Immature natural killer cell (primary cell): ENCODE measurements at regions not wholly inside any gene's neighbourhood (a gene's known extent, or its start where the extent isn't known, plus 50 kb on each side); places are given as distances from the start of the nearest gene placed in this dataset.
"Not testable (repeated sequence)": the region's sequence is repeated elsewhere in the genome, so short reads cannot be mapped to it uniquely, and the experiment has no call there.

Experiments
- DNase-seq, 3 donors: peaks; one replicate each; pipeline ENCODE4 v3.0.0; 2022; ENCODE audit warnings: mixed read lengths in 1 of 3
- H3K27ac Mint-ChIP-seq, 6 donors: one replicate each; pipeline ENCODE4 v1.8.0; 2020; ENCODE audit warnings: mixed read lengths in 6 of 6, mild to moderate bottlenecking in 5 of 6, inconsistent platforms in 4 of 6, moderate library complexity in 3 of 6
- H3K27me3 Mint-ChIP-seq, 3 donors: one replicate each; pipeline ENCODE4 v1.8.0; 2020 to 2021; ENCODE audit warnings: low read depth in 3 of 3, mild to moderate bottlenecking in 3 of 3, mixed read lengths in 3 of 3, moderate library complexity in 3 of 3, inconsistent platforms in 1 of 3
- H3K36me3 Mint-ChIP-seq, 3 donors: one replicate each; pipeline ENCODE4 v1.8.0; 2020; ENCODE audit warnings: mixed read lengths in 3 of 3, inconsistent platforms in 2 of 3, mild to moderate bottlenecking in 2 of 3
- H3K4me1 Mint-ChIP-seq, 2 donors: one replicate each; pipeline ENCODE4 v1.8.0; 2020; ENCODE audit warnings: inconsistent platforms in 2 of 2, mild to moderate bottlenecking in 2 of 2, mixed read lengths in 2 of 2, moderate library complexity in 1 of 2
- H3K4me3 Mint-ChIP-seq, 5 donors: one replicate each; pipeline ENCODE4 v1.8.0; 2020; ENCODE audit warnings: mild to moderate bottlenecking in 5 of 5, mixed read lengths in 5 of 5, inconsistent platforms in 3 of 5, moderate library complexity in 3 of 5
- H3K9me3 Mint-ChIP-seq, 6 donors: one replicate each; pipeline ENCODE4 v1.8.0; 2020; ENCODE audit warnings: mild to moderate bottlenecking in 6 of 6, mixed read lengths in 6 of 6, inconsistent platforms in 4 of 6, moderate library complexity in 3 of 6

DNA sequence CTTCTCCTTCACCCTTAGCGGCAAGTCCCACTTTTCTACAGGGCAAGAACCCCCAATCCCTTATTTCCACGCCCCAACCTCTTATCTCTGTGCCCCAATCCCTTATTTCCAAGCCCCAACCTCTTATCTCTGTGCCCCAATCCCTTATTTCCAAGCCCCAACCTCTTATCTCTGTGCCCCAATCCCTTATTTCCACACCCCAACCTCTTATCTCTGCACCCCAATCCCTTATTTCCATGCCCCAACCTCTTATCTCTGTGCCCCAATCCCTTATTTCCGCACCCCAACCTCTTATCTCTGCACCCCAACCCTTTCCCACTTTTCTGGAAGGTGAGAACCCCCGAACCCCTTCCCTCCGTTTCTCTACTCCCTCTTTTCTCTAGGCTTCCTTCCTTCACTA is 116.1 kb upstream of the GJE1 start:
- not testable (repeated sequence) for H3K9me3 Mint-ChIP-seq, H3K4me3 Mint-ChIP-seq, H3K4me1 Mint-ChIP-seq, H3K27ac Mint-ChIP-seq, H3K36me3 Mint-ChIP-seq, H3K27me3 Mint-ChIP-seq, DNase-seq

DNA sequence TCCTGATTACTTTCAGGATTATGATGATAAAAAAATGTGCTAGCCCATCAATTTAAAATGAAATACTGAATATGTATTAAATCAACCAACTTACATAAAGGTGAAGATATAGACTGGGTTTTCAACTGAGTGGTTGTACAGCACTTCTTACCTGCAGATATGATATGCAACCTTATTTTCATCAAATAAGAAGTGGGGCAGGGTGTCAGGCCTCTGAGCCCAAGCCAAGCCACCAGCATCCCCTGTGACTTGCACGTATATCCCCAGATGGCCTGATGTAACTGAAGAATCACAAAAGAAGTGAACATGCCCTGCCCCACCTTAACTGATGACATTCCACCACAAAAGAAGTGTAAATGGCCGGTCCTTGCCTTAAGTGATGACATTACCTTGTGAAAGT is 117.3 kb upstream of the GJE1 start:
- H3K27me3 Mint-ChIP-seq, DNase-seq, H3K9me3 Mint-ChIP-seq, H3K36me3 Mint-ChIP-seq, H3K4me1 Mint-ChIP-seq, H3K27ac Mint-ChIP-seq, H3K4me3 Mint-ChIP-seq: not testable (repeated sequence)

DNA sequence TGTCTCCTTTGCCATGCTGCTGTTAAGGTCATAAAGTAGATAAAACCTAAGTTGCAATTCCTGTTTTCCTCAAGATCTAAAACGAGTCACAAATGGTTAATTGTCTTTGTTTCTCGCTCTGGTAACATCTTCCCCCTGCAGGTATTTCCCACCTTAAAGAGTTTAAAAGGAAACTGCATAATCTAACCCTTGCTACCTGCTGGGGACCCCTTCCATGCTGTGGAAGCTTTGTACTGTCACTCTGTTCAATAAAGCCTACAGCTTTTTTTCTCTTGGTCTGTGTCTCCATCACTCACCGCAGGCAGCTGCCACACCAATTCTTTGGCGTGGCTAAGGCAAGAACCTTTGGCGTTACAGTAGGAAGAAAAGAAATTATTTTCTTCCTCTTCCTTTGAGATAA is 117.7 kb upstream of the GJE1 start:
- Mint-ChIP-seq H3K9me3 (peaks cover 0 to 4% (median 0%) of the 10 kb centered on the region in 6 donors), H3K27me3 (peaks cover 0 to 9% (median 2%) of the 10 kb centered on the region in 3 donors), H3K4me3 (no peak overlapping the region), H3K4me1 (no peaks in the 10 kb centered on the region), H3K27ac (no peak overlapping the region), H3K36me3 (no peaks in the 10 kb centered on the region)
- DNase-seq = no peak

DNA sequence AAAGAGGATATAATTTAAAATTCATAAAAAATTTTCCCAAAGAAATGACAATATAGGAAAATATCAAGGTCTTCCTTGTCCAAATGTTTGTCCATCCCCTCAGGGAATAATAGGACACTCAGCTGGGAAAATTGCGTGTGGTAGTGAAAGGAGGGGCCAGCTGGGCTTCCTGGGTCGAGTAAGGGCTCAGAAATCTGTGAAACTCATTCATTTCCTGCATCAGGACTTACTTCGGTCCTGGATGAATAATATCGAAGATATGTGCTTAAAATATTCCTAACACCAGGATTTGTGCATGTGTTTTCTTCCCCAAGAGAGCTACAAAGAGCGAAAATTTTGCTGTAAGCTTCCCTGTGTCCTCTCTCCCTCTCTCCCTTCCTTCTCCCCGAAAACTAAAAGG is 118.2 kb upstream of the GJE1 start:
- Mint-ChIP-seq H3K36me3 (no peaks in the 10 kb centered on the region), H3K4me3 (no peak overlapping the region), H3K9me3 (peaks cover 0 to 4% (median 0%) of the 10 kb centered on the region in 6 donors), H3K27me3 (peaks cover 0 to 9% (median 2%) of the 10 kb centered on the region in 3 donors), H3K4me1 (no peaks in the 10 kb centered on the region), H3K27ac (no peak overlapping the region)
- DNase-seq = no peak

DNA sequence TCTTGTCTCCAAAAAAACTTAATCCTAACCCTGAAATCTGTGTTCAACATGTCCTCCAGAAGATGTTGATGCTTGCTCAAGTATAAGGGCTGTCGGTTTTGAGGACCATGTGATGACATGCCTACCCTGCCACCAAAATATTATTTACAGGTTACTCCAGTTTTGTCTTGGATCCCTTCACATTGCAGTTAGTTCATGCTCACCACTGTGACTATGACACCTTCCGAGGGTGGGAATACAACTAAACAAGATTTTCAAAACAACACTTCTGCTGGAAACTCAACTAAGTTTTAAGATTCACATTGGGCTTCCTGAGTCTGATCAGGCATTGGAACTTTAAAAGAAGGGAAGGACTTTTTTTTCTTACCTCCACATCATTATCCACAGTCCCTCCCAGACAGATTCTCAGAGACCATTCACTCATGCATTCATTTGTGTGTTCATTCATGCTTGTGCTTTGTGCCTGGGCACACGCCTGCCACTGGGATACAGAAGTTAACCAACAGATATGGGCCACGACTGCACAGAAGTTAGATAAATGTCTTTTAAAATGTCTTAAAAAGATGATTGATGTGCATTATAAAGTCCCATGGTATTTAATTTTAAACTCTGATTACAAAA is 118.7 kb upstream of the GJE1 start:
- H3K27ac Mint-ChIP-seq = no peak overlapping the region
- peaks cover 0 to 9% (median 3%) of the 10 kb centered on the region in 3 donors for H3K27me3 Mint-ChIP-seq
- DNase-seq = no peak
- H3K4me1 Mint-ChIP-seq = no peaks in the 10 kb centered on the region
- H3K9me3 Mint-ChIP-seq = peaks cover 0 to 4% (median 0%) of the 10 kb centered on the region in 6 donors
- no peak overlapping the region for H3K4me3 Mint-ChIP-seq
- H3K36me3 Mint-ChIP-seq = no peaks in the 10 kb centered on the region

DNA sequence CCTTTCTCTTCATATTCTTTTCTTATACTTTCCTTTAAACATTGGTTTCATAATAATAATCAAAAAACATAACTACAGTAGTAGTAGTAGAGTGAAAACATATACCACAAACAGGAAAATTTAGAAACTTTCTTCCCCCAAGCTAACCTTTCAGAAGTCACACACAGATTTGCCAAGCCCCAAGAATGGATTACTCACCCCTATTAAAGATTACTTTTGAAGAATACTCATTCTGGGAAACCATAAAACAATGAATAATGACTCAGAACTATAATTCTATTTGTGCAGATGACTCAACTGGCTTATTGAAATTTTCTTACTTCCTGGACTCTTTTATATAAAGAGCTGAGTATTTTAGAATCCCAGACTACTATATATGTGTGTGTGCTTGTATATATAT is 119.4 kb upstream of the GJE1 start:
- H3K4me1 Mint-ChIP-seq = no peaks in the 10 kb centered on the region
- peaks cover 0 to 2% (median 0%) of the 10 kb centered on the region in 6 donors for H3K9me3 Mint-ChIP-seq
- peaks cover 0 to 9% (median 3%) of the 10 kb centered on the region in 3 donors for H3K27me3 Mint-ChIP-seq
- no peak for DNase-seq
- no peaks in the 10 kb centered on the region for H3K36me3 Mint-ChIP-seq
- no peak overlapping the region for H3K27ac Mint-ChIP-seq
- H3K4me3 Mint-ChIP-seq = no peak overlapping the region

DNA sequence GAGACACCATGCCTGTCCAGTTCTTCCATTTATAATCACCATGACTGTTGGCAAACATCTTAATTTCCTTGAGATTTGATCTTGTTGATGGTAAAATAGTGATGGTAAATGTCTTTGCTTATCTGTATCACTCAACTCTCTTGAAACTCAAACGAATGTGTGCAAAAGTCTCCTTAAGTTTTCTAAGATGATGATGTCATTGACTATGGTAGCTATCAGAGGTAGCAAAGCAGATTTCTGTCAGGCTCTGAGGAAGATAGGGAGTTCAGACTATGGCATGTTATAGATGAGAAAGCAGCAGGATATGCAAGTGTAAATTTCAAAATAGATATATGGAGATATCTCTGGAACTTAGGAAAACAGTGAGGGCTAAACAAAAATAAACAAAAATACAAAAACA is 121.0 kb upstream of the GJE1 start:
- no peaks in the 10 kb centered on the region for H3K36me3 Mint-ChIP-seq
- peaks cover 0 to 2% (median 0%) of the 10 kb centered on the region in 6 donors for H3K9me3 Mint-ChIP-seq
- no peak overlapping the region for H3K27ac Mint-ChIP-seq

DNA sequence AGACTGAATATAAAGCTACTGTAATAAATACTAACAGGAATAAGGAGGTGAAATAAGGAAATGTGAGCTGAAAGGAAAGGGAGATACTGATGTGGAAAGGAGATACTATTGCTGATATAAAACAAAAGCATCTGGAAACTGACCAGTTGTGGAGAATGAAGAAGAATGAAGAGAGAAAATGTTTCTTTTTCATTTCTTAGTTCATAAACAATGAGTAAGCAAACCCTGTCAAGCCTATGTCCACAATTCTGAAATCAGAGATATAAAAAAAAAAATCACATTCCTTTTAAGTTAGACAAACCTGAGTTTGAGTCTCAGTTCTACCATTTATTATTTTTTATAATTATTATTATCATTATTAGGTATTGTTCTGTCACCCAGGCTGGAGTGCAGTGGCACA is 121.6 kb upstream of the GJE1 start:
- no peak for DNase-seq
- H3K36me3 Mint-ChIP-seq = no peaks in the 10 kb centered on the region

More for the DNA sequence above, 121.0 kb upstream of the GJE1 start:
- DNase-seq = no peak
- no peak overlapping the region for H3K4me3 Mint-ChIP-seq
- peaks cover 0 to 9% (median 3%) of the 10 kb centered on the region in 3 donors for H3K27me3 Mint-ChIP-seq
- no peaks in the 10 kb centered on the region for H3K4me1 Mint-ChIP-seq

DNA sequence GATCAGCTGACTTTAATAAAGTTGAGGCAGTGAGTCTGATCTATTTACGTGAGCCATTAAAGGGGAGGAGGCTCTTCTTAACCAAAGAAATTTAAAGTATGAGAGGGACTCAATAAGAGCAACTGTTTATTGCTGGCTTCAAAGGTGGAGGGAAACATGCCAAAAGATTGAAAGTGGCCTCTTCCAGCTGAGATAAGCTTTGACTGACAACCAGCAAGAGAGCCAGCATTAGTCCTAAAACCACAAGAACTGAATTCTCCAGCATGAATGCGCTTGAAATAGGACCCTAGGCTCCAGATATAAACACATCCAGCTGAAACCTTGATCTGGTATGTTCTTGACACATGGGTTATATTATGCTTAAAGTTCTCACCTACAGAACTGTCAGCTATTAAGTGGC is 123.1 kb upstream of the GJE1 start:
- Mint-ChIP-seq H3K4me1 (no peaks in the 10 kb centered on the region), H3K4me3 (no peak overlapping the region), H3K27me3 (peaks cover 0 to 4% (median 1%) of the 10 kb centered on the region in 3 donors), H3K27ac (no peak overlapping the region), H3K9me3 (peaks cover 0 to 2% (median under 1%) of the 10 kb centered on the region in 6 donors), H3K36me3 (no peaks in the 10 kb centered on the region)
- DNase-seq = no peak

More for the DNA sequence above, 121.6 kb upstream of the GJE1 start:
- peaks cover 0 to 9% (median 3%) of the 10 kb centered on the region in 3 donors for H3K27me3 Mint-ChIP-seq
- no peak overlapping the region for H3K27ac Mint-ChIP-seq
- H3K4me1 Mint-ChIP-seq = no peaks in the 10 kb centered on the region
- peaks cover 0 to 2% (median under 1%) of the 10 kb centered on the region in 6 donors for H3K9me3 Mint-ChIP-seq
- no peak overlapping the region for H3K4me3 Mint-ChIP-seq

DNA sequence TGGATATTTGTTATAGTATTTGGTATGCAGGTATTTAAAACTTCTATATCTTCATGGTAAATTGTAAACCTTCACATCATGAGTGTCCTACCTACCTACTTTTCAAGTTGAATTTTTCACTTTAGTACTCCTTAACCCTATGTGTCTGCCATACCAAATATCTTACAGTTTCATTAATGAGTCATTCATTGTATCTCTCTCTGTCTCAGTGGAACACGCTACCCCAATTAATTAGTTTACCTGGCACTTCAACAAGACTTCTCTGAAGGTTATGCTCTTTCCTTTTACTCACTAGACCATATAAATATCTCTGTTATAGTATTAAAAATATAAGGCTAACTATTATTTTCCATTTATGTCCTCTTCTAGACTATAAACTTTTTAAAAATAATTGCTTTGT is 123.9 kb upstream of the GJE1 start:
- peaks cover 0 to 4% (median 1%) of the 10 kb centered on the region in 3 donors for H3K27me3 Mint-ChIP-seq
- H3K36me3 Mint-ChIP-seq = no peaks in the 10 kb centered on the region
- peaks cover 0 to 2% (median under 1%) of the 10 kb centered on the region in 6 donors for H3K9me3 Mint-ChIP-seq
- no peak for DNase-seq
- H3K4me3 Mint-ChIP-seq = no peak overlapping the region
- no peaks in the 10 kb centered on the region for H3K4me1 Mint-ChIP-seq
- no peak overlapping the region for H3K27ac Mint-ChIP-seq

DNA sequence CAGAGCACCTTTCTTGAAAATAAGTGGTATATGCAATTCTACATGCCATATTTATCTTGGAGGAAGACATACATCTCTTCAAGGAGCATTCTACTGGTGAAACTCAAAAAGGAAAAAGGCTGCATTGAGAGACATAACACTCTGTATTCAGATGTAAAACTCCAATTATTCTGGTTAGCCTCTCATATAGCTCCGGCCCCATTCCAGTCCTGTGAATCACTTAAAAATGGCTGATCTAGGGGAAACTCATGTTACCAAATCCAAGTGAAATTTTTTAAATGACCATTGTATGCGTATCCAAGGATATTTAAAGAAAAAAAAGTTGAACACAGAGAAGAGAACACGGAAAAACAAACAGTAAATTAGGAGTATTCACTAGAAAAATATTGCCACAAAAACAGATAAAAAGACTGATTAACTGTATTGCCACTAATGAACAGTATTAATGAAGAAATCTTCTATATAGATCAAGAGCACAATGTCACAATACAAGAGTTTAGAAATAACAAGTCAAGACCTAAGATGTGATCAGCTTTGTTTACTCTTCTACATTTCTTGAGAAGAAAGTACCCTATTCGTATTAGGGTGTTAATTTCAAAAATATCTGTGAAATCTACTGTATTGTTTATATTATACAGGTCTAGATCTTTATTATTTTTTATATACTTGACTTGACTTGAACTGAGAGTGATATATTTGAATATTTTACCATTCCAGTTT is 124.5 kb upstream of the GJE1 start:
- H3K27ac Mint-ChIP-seq = no peak overlapping the region
- no peak overlapping the region for H3K4me3 Mint-ChIP-seq
- no peak for DNase-seq

DNA sequence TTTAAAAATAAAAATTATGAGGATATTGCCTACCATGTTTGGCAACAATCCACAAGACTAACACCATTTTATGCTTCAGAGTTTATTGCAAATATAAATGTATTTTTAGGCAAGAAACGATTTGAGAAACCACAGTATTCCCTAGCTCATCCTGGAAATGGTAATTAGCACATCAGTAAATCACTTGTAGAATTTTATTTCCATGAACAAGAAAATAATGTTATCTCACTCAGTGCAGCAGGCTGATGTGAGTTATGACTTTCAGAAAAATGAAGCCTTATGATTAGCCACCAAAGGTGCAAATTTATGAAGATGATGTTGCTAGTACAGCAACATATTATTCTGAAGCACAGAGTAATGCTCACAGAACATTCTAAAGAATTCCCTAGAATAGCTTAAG is 127.7 kb upstream of the GJE1 start:
- peaks cover 0 to 1% (median 0%) of the 10 kb centered on the region in 3 donors for H3K27me3 Mint-ChIP-seq
- no peak overlapping the region for H3K4me3 Mint-ChIP-seq
- H3K4me1 Mint-ChIP-seq = no peaks in the 10 kb centered on the region
- H3K27ac Mint-ChIP-seq = no peak overlapping the region
- no peaks in the 10 kb centered on the region for H3K36me3 Mint-ChIP-seq
- peaks cover 0 to 7% (median 2%) of the 10 kb centered on the region in 6 donors for H3K9me3 Mint-ChIP-seq
- DNase-seq = no peak

More for the DNA sequence above, 124.5 kb upstream of the GJE1 start:
- no peaks in the 10 kb centered on the region for H3K4me1 Mint-ChIP-seq
- no peaks in the 10 kb centered on the region for H3K36me3 Mint-ChIP-seq
- peaks cover 0 to 2% (median under 1%) of the 10 kb centered on the region in 6 donors for H3K9me3 Mint-ChIP-seq
- peaks cover 0 to 4% (median 1%) of the 10 kb centered on the region in 3 donors for H3K27me3 Mint-ChIP-seq

DNA sequence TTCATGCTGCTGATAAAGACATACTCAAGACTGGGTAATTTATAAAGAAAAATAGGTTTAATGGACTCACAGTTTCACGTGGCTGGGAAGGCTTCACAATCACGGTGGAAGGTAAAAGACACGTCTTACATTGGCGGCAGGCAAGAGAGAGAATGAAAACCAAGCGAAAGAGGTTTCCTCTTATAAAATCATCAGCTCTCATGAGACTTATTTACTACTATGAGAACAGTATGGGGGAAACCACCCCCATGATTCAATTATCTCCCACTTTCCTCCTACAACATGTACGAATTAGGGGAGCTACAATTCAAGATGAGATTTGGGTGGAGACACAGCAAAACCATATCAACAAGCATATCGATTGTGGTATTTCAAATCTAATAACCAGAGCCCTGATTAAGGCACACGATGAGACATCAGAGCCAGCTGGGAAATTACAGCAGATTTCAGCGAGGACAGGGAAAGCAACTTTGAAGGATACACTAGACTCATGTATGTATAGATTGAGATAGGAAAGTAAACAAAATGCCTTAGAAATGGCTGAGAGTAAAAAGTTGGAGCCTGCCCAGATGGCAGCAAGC is 129.8 kb upstream of the GJE1 start:
- Mint-ChIP-seq H3K4me3 (no peak overlapping the region), H3K9me3 (peaks cover 1 to 19% (median 9%) of the 10 kb centered on the region in 6 donors), H3K36me3 (peaks cover 0 to 5% (median 0%) of the 10 kb centered on the region in 3 donors), H3K27ac (no peak overlapping the region), H3K27me3 (no peaks in the 10 kb centered on the region), H3K4me1 (no peaks in the 10 kb centered on the region)
- no peak for DNase-seq

DNA sequence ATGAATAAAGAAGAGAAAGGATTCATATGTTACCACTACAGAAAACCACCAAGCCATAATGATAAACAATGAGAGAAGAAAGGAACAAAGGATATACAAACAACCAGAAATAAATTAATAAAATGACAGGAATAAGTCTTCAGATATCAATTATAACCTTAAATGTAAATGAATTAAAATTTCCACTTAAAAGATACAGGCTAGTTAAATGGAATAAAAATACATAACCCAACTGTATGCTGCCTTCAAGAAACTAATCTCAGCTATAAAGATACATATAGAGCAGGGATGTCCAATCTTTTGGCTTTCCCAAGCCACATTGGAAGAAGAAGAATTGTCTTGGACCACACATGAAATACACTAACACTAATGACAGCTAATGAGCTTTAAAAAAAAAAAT is 135.9 kb upstream of the GJE1 start:
- no peak overlapping the region for H3K4me3 Mint-ChIP-seq
- no peaks in the 10 kb centered on the region for H3K4me1 Mint-ChIP-seq
- H3K9me3 Mint-ChIP-seq = peaks cover 4 to 37% (median 14%) of the 10 kb centered on the region in 6 donors
- H3K27me3 Mint-ChIP-seq = peaks cover 0 to 3% (median 0%) of the 10 kb centered on the region in 3 donors
- H3K36me3 Mint-ChIP-seq = peaks cover 0 to 5% (median 4%) of the 10 kb centered on the region in 3 donors
- DNase-seq = no peak
- no peak overlapping the region for H3K27ac Mint-ChIP-seq
